ENCODE measurements at regions not wholly inside any gene's neighbourhood (a gene's known extent, or its start where the extent isn't known, plus 50 kb on each side); places are given as distances from the start of the nearest gene placed in this dataset.

- no peak for TF ChIP-seq EZH2 (IDR thresholded peaks at IDR 0.05; ENCODE audit: borderline replicate concordance, low read depth, low read length, poor library complexity, severe bottlenecking)
- TF ChIP-seq CTCF (conservative IDR thresholded peaks at IDR 0.05; ENCODE audit: low read depth, low read length): no peak
These were observed 124.3 kb upstream of the MCHR2 start for GRCh38 chr6:100118301-100118700.

Data from A673 (cell line).